Endothelial cell of umbilical vein (primary cell): ENCODE measurements at regions not wholly inside any gene's neighbourhood (a gene's known extent, or its start where the extent isn't known, plus 50 kb on each side); places are given as distances from the start of the nearest gene placed in this dataset.

ENCODE experiments used
- BruUV-seq: library from RNA; stranded (reverse); fragments of 400-500 nt; replicated peaks from 2 replicates; lab custom pipeline; 2021; lab: Mats Ljungman, UMichigan
- CTCF ChIA-PET: fragments of 300-600, 350-600 bp; sonication (Branson Sonifier 250); formaldehyde crosslinking; loops from one replicate; lab custom pipeline; 2021; ENCODE audit warnings: antibody characterized with exemption, inconsistent platforms; lab: Charles Lee
- POLR2A ChIA-PET: fragments of 300-600, 350-600 bp; sonication (Branson Sonifier 250); formaldehyde crosslinking; loops from one replicate; lab custom pipeline; 2021; ENCODE audit warnings: antibody characterized with exemption, inconsistent platforms; lab: Charles Lee
- DNase-seq: peaks from one replicate; pipeline ENCODE4 v3.0.0-alpha.2; 2011; ENCODE audit warnings: low read depth, low spot score
- FAIRE-seq: peaks from 2 replicates; lab custom pipeline; 2011; peaks lifted over from hg19 to GRCh38; lab: Jason Lieb, UNC
- H2AFZ ChIP-seq: 2 replicates; pipeline ENCODE4 v1.6.0; 2012; ENCODE audit warnings: low read depth, low read length, control low read depth, inconsistent platforms
- H3K27ac ChIP-seq: 2 replicates; pipeline ENCODE4 v1.5.1; 2011; ENCODE audit warnings: low read depth, mild to moderate bottlenecking, control low read depth, low read length, moderate library complexity; ENCODE audit not compliant: insufficient read depth
- H3K27me3 ChIP-seq, 2 experiments: 2 replicates each; pipeline versions ENCODE4 v1.6.0 to v1.6.1; 2011; ENCODE audit warnings: low read length in 2 of 2, mixed read lengths in 1 of 2; ENCODE audit not compliant: control insufficient read depth in 2 of 2, insufficient read depth in 2 of 2
- H3K36me3 ChIP-seq, 2 experiments: 2 replicates in 1 of 2; 3 replicates in 1 of 2; pipeline ENCODE4 v1.5.1; 2011; ENCODE audit warnings: low read length in 2 of 2, mild to moderate bottlenecking in 1 of 2, moderate library complexity in 1 of 2; ENCODE audit not compliant: control insufficient read depth in 2 of 2, insufficient read depth in 2 of 2; ENCODE audit errors: extremely low read depth in 1 of 2
- H3K4me1 ChIP-seq: 3 replicates; pipeline ENCODE4 v1.5.1; 2011; ENCODE audit warnings: mild to moderate bottlenecking, low read length; ENCODE audit not compliant: control insufficient read depth, insufficient read depth; ENCODE audit errors: extremely low read depth
- H3K4me2 ChIP-seq: 2 replicates; pipeline ENCODE4 v1.6.1; 2011; ENCODE audit warnings: low read length, control low read depth, mixed read lengths; ENCODE audit not compliant: insufficient read depth
- H3K4me3 ChIP-seq, 3 experiments: fragments of 200-600 bp in 1 of 3; sonication (generic), shearing (Covaris generic) in 1 of 3; replicated peaks in 1 of 3; 2 replicates each; pipeline ENCODE4 v1.5.1; 2011 to 2016; ENCODE audit warnings: control low read depth in 3 of 3, low read length in 3 of 3, mild to moderate bottlenecking in 2 of 3, inconsistent platforms in 1 of 3, low read depth in 1 of 3, moderate library complexity in 1 of 3; ENCODE audit not compliant: insufficient read depth in 1 of 3
- H3K79me2 ChIP-seq: 2 replicates; pipeline ENCODE4 v1.6.0; 2012; ENCODE audit warnings: low read length, inconsistent platforms; ENCODE audit not compliant: control insufficient read depth, insufficient read depth
- H3K9ac ChIP-seq: replicated peaks from 2 replicates; pipeline ENCODE3; 2011; ENCODE audit warnings: low read length, control low read depth; ENCODE audit not compliant: insufficient read depth; ENCODE audit errors: extremely low read depth
- H3K9me1 ChIP-seq: replicated peaks from 3 replicates; pipeline ENCODE4 v1.6.0; 2011; ENCODE audit warnings: mild to moderate bottlenecking, low read length; ENCODE audit not compliant: control insufficient read depth, insufficient read depth; ENCODE audit errors: extremely low read depth
- H3K9me3 ChIP-seq: replicated peaks from 2 replicates; pipeline ENCODE4 v1.5.1; 2012; ENCODE audit warnings: low read length, inconsistent platforms; ENCODE audit not compliant: control insufficient read depth, insufficient read depth
- H4K20me1 ChIP-seq: replicated peaks from 2 replicates; pipeline ENCODE3; 2011; ENCODE audit warnings: mild to moderate bottlenecking, low read length; ENCODE audit not compliant: control insufficient read depth, insufficient read depth; ENCODE audit errors: extremely low read depth
- EZH2 ChIP-seq: IDR thresholded peaks from 2 replicates; pipeline ENCODE4 v1.6.1; 2012; ENCODE audit warnings: borderline replicate concordance, low read depth, mild to moderate bottlenecking, moderate library complexity, low read length, inconsistent platforms; ENCODE audit not compliant: severe bottlenecking
- FOS ChIP-seq: IDR thresholded peaks from 2 replicates; pipeline ENCODE4 v1.6.1; 2011; ENCODE audit warnings: mild to moderate bottlenecking, low read length, moderate library complexity, borderline replicate concordance; ENCODE audit not compliant: insufficient read depth
- GATA2 ChIP-seq: IDR thresholded peaks from 2 replicates; pipeline ENCODE4 v1.7.0; 2011; ENCODE audit warnings: low read depth, mild to moderate bottlenecking, moderate library complexity, mixed read lengths, low read length; ENCODE audit not compliant: insufficient read length, insufficient read depth
- JUN ChIP-seq: IDR thresholded peaks from 2 replicates; pipeline ENCODE4 v1.6.1; 2011; ENCODE audit warnings: borderline replicate concordance, low read depth; ENCODE audit not compliant: insufficient read length, insufficient read depth
- MYC ChIP-seq: IDR thresholded peaks from one replicate; pipeline ENCODE4 v1.6.1; 2011; ENCODE audit warnings: mild to moderate bottlenecking, low read depth, low read length
- POLR2A ChIP-seq: IDR thresholded peaks from 2 replicates; pipeline ENCODE4 v1.6.1; 2012; ENCODE audit warnings: low read depth, mild to moderate bottlenecking, control low read depth, low read length
- POLR2AphosphoS5 ChIP-seq: IDR thresholded peaks from 2 replicates; pipeline ENCODE4 v1.6.1; 2012; ENCODE audit warnings: low read depth, mild to moderate bottlenecking, control low read depth, low read length, moderate library complexity; ENCODE audit not compliant: insufficient read depth
- dilution Hi-C: fragments of 300-500 bp; cut with MboI; formaldehyde crosslinking; loops from one replicate; pipeline ENCODE4 v1.15.0; 2019; ENCODE audit warnings: low sequenced_read_pairs; ENCODE audit not compliant: extremely low pct_ligation_motif_present
- intact Hi-C: fragments of 100-400 bp; cut with micrococcal nuclease; formaldehyde crosslinking; loops from one replicate; pipeline ENCODE4 v1.10.0; 2022
- TF ChIP-seq, protein P1 (sequence below): IDR thresholded peaks from 2 replicates; pipeline ENCODE4 v1.6.1; 2011; ENCODE audit not compliant: insufficient read depth, insufficient read length
- TF ChIP-seq, protein P2 (sequence below), 2 donors: IDR thresholded peaks; 1 replicate in 1 of 2; 2 replicates in 1 of 2; pipeline ENCODE4 v1.5.1; 2011; ENCODE audit warnings: low read length in 2 of 2, mild to moderate bottlenecking in 2 of 2, moderate library complexity in 2 of 2, control low read depth in 1 of 2, inconsistent platforms in 1 of 2, low read depth in 1 of 2; ENCODE audit not compliant: insufficient read depth in 1 of 2; ENCODE audit errors: extremely low read depth in 1 of 2

GRCh38 chr5:52682492-52682891 lies 105.2 kb upstream of the ITGA1 start:
- Histone ChIP-seq H3K36me3 (no peaks in the 10 kb centered on the region), H2AFZ (no peak overlapping the region), H3K9me3 (no peaks in the 10 kb centered on the region), H3K9ac (no peak overlapping the region), H3K4me3 (no peak overlapping the region), H3K27ac (no peak overlapping the region), H4K20me1 (no peaks in the 10 kb centered on the region), H3K27me3 (no peaks in the 10 kb centered on the region), H3K4me2 (no peak overlapping the region), H3K4me1 (no peaks in the 10 kb centered on the region), H3K79me2 (no peaks in the 10 kb centered on the region), H3K9me1 (no peaks in the 10 kb centered on the region)
- BruUV-seq = no TSS peak
- DNase-seq (no peak), FAIRE-seq (no peak)
- TF ChIP-seq, protein P1, sequence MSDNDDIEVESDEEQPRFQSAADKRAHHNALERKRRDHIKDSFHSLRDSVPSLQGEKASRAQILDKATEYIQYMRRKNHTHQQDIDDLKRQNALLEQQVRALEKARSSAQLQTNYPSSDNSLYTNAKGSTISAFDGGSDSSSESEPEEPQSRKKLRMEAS = no peak
- no peak for TF ChIP-seq GATA2
- dilution Hi-C loops = no loop called here
- POLR2A ChIA-PET = no interaction called here
- CTCF ChIA-PET = no interaction called here
- intact Hi-C loops = no loop called here

GRCh38 chr5:52684051-52684450 lies 103.7 kb upstream of the ITGA1 start:
- H3K9me3 ChIP-seq = no peaks in the 10 kb centered on the region
- no peak overlapping the region for H3K4me3 ChIP-seq
- TF ChIP-seq MYC (no peak), EZH2 (no peak), FOS (no peak), POLR2A (no peak), POLR2AphosphoS5 (no peak), GATA2 (no peak), JUN (no peak)
- TF ChIP-seq, protein P2, sequence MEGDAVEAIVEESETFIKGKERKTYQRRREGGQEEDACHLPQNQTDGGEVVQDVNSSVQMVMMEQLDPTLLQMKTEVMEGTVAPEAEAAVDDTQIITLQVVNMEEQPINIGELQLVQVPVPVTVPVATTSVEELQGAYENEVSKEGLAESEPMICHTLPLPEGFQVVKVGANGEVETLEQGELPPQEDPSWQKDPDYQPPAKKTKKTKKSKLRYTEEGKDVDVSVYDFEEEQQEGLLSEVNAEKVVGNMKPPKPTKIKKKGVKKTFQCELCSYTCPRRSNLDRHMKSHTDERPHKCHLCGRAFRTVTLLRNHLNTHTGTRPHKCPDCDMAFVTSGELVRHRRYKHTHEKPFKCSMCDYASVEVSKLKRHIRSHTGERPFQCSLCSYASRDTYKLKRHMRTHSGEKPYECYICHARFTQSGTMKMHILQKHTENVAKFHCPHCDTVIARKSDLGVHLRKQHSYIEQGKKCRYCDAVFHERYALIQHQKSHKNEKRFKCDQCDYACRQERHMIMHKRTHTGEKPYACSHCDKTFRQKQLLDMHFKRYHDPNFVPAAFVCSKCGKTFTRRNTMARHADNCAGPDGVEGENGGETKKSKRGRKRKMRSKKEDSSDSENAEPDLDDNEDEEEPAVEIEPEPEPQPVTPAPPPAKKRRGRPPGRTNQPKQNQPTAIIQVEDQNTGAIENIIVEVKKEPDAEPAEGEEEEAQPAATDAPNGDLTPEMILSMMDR (IDR thresholded peaks at IDR 0.05; ENCODE audit: extremely low read depth in 1 of 2, insufficient read depth in 1 of 2, low read depth in 1 of 2, low read length in 2 of 2) = no peak
- TF ChIP-seq, protein P1 = no peak
- no peak for FAIRE-seq
- H3K9ac ChIP-seq = no peak overlapping the region
- no peak overlapping the region for H3K4me2 ChIP-seq
- no peaks in the 10 kb centered on the region for H3K79me2 ChIP-seq
- H3K27ac ChIP-seq = no peak overlapping the region
- no peaks in the 10 kb centered on the region for H3K4me1 ChIP-seq
- H2AFZ ChIP-seq = no peak overlapping the region
- H3K27me3 ChIP-seq = no peaks in the 10 kb centered on the region
- no TSS peak for BruUV-seq
- DNase-seq = no peak
- H3K36me3 ChIP-seq = no peaks in the 10 kb centered on the region
- H4K20me1 ChIP-seq = no peaks in the 10 kb centered on the region
- POLR2A ChIA-PET = no interaction called here
- H3K9me1 ChIP-seq = no peaks in the 10 kb centered on the region
- intact Hi-C loops = no loop called here
- CTCF ChIA-PET = no interaction called here
- dilution Hi-C loops = no loop called here
